Ramos (cell line): ENCODE measurements at regions not wholly inside any gene's neighbourhood (a gene's known extent, or its start where the extent isn't known, plus 50 kb on each side); places are given as distances from the start of the nearest gene placed in this dataset.

Experiments
- in situ Hi-C: fragments of 300-500 bp; cut with MboI; formaldehyde crosslinking; loops from one replicate; pipeline ENCODE4 v1.14.3; 2022; ENCODE audit warnings: low sequenced_read_pairs; ENCODE audit not compliant: unreplicated experiment

DNA sequence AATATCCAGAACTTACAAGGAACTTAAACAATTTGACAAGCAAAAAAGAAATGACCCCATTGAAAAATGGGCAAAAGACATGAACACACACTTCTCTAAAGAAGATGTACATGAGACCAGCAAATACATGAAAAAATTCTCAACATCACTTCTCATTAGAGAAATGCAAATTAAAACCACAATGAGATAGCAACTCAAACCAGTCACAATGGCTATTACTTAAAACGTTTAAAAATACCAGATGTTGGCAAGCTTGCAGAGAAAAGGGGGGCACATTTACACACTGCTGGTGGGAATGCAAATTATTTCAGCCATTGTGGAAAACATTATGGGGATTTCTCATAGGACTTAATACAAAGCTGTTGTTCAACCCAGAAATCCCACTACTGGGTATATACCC lies 1634.0 kb downstream of the NCAM2 start:
- in situ Hi-C loops = no loop called here

DNA sequence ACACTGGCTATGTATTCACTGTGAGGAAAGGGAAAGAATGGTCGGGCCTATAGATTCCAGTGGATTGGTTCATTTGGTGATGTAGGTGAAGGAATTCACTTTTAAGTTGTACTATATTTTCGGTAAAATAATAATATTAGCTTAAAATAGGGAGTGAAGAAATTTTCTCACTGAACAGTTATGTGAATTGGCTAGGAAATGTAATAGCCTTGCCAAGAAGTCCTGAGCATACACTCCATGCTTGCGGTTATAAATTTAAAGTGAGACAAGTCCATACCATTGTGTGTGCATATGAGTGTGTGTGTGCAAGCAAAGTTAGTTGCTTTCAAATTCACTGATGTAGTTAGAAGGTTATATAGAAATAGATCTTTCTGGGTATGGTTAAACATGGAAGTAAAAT lies 1651.0 kb downstream of the NCAM2 start:
- in situ Hi-C loops = no loop called here

- in situ Hi-C loops = no loop called here
Measured at GRCh38 chr21:22650226-22650625, 1652.0 kb downstream of the NCAM2 start.

DNA sequence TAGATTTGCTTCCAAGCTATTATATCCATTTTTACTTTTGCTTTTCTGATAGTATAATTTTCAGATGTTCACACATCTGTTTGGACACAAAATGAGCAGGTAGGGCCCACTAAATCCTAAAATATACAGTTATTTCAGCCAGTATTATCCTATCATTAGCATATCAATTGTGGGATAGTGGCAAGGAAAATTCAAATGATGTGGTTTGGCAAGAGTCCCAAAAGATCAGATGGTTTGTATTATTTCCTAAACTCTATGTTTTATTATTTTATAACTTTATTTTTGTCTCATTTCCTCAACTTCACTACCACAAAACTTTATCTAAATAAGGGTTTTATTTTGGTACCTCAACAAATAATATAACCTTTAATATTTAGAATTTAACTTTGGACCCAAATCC lies 1659.6 kb downstream of the NCAM2 start:
- in situ Hi-C loops = no loop called here

- in situ Hi-C loops = no loop called here
Measured at GRCh38 chr21:22670148-22670547, 1671.9 kb downstream of the NCAM2 start.

GRCh38 chr21:22679207-22679606 lies 1681.0 kb downstream of the NCAM2 start:
- in situ Hi-C loops = no loop called here

- in situ Hi-C loops = no loop called here
Measured at GRCh38 chr21:22691658-22692057, 1693.4 kb downstream of the NCAM2 start.

DNA sequence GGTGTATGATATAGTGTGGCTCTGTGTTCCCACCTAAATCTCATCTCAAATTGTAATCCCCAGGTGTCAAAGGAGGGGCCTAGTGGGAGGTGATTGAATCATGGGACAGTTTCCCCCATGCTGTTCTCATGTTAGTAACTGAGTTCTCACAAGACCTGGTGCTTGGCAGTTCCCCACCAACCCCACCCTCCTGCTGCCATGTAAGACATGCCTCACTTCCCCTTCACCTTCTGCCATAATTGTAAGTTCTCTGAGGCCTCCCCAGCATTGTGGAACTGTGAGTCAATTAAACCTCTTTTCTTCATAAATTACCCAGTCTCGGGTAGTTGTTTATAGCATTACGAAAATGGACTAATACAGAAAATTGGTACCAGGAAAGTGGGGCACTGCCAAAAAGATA lies 1705.3 kb downstream of the NCAM2 start:
- in situ Hi-C loops = no loop called here

GRCh38 chr21:22710721-22711120 lies 1712.5 kb downstream of the NCAM2 start:
- in situ Hi-C loops = no loop called here

DNA sequence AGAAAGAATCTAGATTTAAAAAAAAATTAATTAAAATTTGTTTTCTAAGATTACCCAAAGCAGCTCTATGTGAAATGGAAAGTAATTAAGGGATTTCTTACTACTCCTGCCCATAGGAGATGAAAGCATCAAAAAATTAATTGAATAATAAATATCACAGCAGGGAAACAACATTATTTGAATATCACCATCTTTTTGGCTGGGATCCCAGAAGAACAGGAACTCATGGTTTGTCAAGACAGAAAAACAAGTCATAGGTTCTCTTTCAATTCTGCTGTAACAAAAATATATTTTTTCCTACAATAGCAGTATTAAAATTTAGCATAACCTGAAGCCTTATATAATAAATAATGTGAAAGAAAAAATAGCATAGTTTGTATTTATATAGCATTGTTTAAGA lies 1713.4 kb downstream of the NCAM2 start:
- in situ Hi-C loops = no loop called here

DNA sequence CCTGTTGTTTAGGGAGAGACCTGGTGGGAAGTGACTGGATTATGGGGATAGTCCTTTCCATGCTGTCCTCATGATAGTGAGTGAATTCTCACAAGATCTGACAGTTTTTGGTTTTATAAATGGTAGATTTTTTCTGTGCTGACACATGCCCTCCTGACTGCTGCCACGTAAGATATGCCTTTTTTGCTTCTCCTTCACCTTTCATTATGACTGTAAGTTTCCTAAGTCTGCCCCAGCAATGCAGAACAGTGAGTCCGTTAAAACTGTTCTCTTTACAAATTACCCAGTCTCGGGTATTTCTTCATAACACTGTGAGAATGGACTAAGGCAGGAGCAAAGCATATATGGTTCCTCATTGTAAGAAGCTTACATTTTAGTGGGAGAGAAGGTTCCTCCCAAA lies 1727.2 kb downstream of the NCAM2 start:
- in situ Hi-C loops = no loop called here

- in situ Hi-C loops = no loop called here
Measured at GRCh38 chr21:22728091-22728490, 1729.9 kb downstream of the NCAM2 start.

- in situ Hi-C loops = no loop called here
Measured at GRCh38 chr21:22743085-22743484, 1744.9 kb downstream of the NCAM2 start.

DNA sequence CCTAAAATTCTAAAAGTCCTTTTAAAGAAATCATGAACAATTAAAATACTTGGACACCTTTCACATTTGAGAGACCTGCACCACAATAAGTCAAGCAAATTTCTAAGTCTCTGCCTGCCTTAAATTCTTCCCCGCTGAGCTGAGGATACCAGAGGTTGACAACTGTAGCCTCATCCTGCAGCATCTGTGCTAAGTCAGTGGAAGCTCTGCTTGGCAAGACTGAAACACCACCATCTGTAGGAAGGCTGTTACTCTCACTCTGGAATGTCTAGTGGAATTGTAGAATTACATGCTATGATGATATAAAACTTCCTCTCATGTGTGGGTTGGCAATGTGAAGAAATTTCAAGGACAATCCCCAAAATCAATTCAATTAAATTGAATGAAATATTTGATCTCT lies 1756.5 kb downstream of the NCAM2 start:
- in situ Hi-C loops = no loop called here

DNA sequence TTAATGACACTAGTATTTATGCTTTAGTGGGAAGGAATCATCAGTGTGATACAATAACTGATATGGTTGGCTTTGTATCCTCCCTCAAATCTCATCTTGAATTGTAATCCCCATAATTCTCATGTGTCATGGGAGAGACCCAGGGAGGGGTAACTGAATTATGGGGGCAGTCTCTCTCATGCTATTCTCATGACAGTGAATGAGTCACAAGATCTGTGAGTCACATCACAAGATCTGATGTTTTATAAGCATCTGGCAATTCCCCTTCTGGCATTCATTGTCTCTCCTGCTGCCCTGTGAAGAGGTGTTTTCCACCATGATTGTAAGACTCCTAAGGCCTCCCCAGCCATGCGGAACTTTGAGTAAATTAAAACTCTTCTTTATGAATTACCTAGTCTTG lies 1760.3 kb downstream of the NCAM2 start:
- in situ Hi-C loops = no loop called here

- in situ Hi-C loops = no loop called here
Measured at GRCh38 chr21:22762463-22762862, 1764.3 kb downstream of the NCAM2 start.

GRCh38 chr21:22763442-22763841 lies 1765.2 kb downstream of the NCAM2 start:
- in situ Hi-C loops = no loop called here

DNA sequence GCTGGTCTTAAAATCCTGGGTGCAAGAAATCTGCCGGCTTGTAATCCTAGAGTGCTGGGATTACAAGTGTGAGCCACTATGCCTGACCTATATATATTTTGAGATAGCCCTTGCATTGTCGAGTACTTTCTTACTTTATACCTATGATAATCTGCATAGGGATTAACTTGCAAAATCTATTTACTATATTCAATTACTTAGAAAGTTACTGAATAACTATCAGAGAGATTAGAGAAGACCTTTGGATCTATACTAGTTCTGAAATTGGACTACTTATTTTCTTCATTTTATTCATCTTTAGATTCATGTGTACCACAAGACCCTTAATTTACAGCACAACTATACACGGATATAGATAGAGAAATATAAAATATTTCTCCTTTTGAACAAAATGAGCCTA lies 1766.0 kb downstream of the NCAM2 start:
- in situ Hi-C loops = no loop called here

DNA sequence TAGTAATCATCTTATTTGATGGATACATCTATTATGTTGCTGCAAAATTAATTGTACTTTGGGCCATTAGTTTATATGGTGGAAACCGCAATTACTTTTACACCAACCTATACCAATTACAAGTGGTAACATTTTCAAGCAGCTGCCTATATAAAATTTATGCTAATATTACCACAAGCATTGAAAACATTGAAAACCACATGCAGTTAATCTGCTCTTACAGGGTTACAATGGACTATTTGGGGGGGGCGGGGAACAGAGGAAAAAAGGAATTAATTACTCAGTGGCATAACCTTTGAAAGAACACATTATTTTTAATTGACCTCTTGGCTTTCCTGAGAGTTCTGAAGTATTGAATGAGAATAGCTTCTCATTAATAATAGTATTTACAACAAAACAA lies 1793.2 kb downstream of the NCAM2 start:
- in situ Hi-C loops = loop anchor here (25.0 kb wide), 2 partner anchors 1629 to 1779 kb away; no protein-coding TSS in a partner anchor

DNA sequence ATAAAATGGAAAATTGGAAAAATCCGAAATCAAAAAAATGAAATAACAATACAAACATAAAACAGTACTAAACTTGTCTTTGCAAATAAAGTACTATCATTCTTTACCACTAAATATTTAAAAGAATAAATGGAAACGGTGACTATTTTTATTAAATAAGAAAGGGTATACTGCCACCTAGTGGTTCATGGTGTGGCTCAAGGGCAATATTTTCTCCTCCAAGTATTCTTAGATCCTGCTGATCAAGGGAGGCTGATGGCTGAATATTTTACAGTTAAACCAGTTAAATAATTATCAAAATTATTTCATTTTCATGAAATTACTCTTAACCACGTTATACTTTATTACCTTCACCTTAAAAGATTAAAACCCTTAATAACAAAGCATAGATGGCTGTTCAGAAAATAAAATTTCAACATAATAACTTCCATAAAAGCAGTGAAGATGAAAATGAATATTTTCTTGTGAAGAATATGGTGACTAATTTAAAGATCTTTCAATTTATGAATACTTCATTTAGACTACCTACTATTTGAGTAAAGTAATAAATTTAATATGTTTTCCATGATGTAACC lies 1793.9 kb downstream of the NCAM2 start:
- in situ Hi-C loops = loop anchor here (25.0 kb wide), 2 partner anchors 1630 to 1780 kb away; no protein-coding TSS in a partner anchor

GRCh38 chr21:22795091-22795490 lies 1796.9 kb downstream of the NCAM2 start:
- in situ Hi-C loops = loop anchor here (25.0 kb wide), 2 partner anchors 1633 to 1783 kb away; no protein-coding TSS in a partner anchor

- in situ Hi-C loops = loop anchor here (25.0 kb wide), 2 partner anchors 1633 to 1783 kb away; no protein-coding TSS in a partner anchor
Measured at GRCh38 chr21:22795644-22796043, 1797.4 kb downstream of the NCAM2 start.
